OCI-LY7 (cell line): ENCODE measurements at regions not wholly inside any gene's neighbourhood (a gene's known extent, or its start where the extent isn't known, plus 50 kb on each side); places are given as distances from the start of the nearest gene placed in this dataset.

Source experiments
- EZH2phosphoT487 ChIP-seq: fragments of 200-600 bp; sonication (generic); IDR thresholded peaks from 2 replicates; pipeline ENCODE4 v1.6.1; 2018; ENCODE audit warnings: low read depth, borderline replicate concordance, mild to moderate bottlenecking, mixed run types, antibody characterized with exemption, low read length, moderate library complexity, mixed read lengths
- TF ChIP-seq, protein P1 (sequence below): fragments of 200-600 bp; sonication (generic); conservative IDR thresholded peaks from 2 replicates; pipeline ENCODE4 v1.5.1; 2014; ENCODE audit warnings: mild to moderate bottlenecking, antibody characterized with exemption, low read length, moderate library complexity, mixed read lengths

DNA sequence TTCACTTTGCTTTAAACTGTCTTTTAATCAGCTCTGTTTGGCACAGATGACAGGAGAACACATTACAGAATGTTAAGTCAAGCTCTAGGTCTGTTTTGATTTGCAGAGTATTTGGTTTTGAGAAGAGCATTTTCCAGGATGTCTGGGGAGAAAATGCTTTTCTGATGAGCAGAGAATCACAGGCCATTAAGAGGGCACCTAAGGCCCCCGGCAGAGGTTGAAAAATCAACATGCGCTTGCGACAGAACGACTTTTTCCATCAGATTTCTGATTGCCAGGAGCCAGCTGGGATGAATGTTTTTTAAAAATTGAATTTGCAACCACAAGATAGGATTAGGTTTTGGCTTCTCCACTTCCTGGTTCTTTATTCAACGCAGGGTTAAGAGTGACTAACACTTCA lies 304.5 kb downstream of the JRKL start:
- TF ChIP-seq, protein P1, sequence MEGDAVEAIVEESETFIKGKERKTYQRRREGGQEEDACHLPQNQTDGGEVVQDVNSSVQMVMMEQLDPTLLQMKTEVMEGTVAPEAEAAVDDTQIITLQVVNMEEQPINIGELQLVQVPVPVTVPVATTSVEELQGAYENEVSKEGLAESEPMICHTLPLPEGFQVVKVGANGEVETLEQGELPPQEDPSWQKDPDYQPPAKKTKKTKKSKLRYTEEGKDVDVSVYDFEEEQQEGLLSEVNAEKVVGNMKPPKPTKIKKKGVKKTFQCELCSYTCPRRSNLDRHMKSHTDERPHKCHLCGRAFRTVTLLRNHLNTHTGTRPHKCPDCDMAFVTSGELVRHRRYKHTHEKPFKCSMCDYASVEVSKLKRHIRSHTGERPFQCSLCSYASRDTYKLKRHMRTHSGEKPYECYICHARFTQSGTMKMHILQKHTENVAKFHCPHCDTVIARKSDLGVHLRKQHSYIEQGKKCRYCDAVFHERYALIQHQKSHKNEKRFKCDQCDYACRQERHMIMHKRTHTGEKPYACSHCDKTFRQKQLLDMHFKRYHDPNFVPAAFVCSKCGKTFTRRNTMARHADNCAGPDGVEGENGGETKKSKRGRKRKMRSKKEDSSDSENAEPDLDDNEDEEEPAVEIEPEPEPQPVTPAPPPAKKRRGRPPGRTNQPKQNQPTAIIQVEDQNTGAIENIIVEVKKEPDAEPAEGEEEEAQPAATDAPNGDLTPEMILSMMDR = no peak
- TF ChIP-seq EZH2phosphoT487 = no peak
